Thyroid gland (tissue), 4 donors: ENCODE measurements at regions not wholly inside any gene's neighbourhood (a gene's known extent, or its start where the extent isn't known, plus 50 kb on each side); places are given as distances from the start of the nearest gene placed in this dataset.
"Not testable (repeated sequence)": the region's sequence is repeated elsewhere in the genome, so short reads cannot be mapped to it uniquely, and the experiment has no call there.

Source experiments
- POLR2A ChIP-seq, 2 donors: fragments of 450-650 bp; IDR thresholded peaks; one replicate each; pipeline ENCODE4 v1.6.1; 2017; ENCODE audit warnings: antibody characterized with exemption in 2 of 2, mild to moderate bottlenecking in 2 of 2, moderate library complexity in 1 of 2
- TF ChIP-seq, protein P1 (sequence below), 6 experiments: fragments of 200-600 bp in 3 of 6; fragments of 450-650 bp in 3 of 6; sonication (generic) in 3 of 6; IDR thresholded peaks; one replicate each; pipeline ENCODE4 v1.5.1; 2016 to 2019; ENCODE audit warnings: antibody characterized with exemption in 6 of 6, mild to moderate bottlenecking in 2 of 6, inconsistent platforms in 1 of 6, moderate library complexity in 1 of 6

DNA sequence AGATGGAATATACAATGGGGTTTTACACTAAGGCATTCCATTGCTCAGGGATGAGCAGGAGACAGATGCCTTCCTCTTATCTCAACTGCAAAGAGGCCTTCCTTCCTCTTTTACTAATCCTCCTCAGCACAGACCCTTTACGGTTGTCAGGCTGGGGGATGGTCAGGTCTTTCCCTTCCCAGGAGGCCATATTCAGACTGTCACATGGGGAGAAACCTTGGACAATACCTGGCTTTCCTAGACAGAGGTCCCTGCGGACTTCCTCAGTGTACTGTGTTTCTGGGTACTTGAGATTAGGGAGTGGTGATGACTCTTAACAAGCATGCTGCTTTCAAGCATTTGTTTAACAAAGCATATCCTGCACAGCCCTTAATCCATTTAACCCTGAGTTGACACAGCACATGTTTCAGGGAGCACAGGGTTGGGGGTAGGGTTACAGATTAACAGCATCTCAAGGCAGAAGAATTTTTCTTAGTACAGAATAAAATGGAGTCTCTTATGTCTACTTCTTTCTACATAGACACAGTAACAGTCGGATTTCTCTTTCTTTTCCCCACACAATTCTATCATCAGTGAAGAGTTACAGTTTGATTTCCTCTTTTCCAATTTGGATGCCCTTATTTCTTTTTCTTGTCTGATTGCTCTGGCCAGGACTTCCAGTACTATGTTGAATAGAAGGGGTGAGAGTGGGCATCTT lies 737.1 kb downstream of the TRHDE start:
- TF ChIP-seq, protein P1, sequence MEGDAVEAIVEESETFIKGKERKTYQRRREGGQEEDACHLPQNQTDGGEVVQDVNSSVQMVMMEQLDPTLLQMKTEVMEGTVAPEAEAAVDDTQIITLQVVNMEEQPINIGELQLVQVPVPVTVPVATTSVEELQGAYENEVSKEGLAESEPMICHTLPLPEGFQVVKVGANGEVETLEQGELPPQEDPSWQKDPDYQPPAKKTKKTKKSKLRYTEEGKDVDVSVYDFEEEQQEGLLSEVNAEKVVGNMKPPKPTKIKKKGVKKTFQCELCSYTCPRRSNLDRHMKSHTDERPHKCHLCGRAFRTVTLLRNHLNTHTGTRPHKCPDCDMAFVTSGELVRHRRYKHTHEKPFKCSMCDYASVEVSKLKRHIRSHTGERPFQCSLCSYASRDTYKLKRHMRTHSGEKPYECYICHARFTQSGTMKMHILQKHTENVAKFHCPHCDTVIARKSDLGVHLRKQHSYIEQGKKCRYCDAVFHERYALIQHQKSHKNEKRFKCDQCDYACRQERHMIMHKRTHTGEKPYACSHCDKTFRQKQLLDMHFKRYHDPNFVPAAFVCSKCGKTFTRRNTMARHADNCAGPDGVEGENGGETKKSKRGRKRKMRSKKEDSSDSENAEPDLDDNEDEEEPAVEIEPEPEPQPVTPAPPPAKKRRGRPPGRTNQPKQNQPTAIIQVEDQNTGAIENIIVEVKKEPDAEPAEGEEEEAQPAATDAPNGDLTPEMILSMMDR (IDR thresholded peaks at IDR 0.05), result not testable (repeated sequence)
- TF ChIP-seq POLR2A (IDR thresholded peaks at IDR 0.05), result not testable (repeated sequence)
